HG03558 (cell line): ENCODE measurements at regions not wholly inside any gene's neighbourhood (a gene's known extent, or its start where the extent isn't known, plus 50 kb on each side); places are given as distances from the start of the nearest gene placed in this dataset.
"Not testable (repeated sequence)": the region's sequence is repeated elsewhere in the genome, so short reads cannot be mapped to it uniquely, and the experiment has no call there.

Experiments
- ATAC-seq: cut with Tn5 transposase; IDR thresholded peaks from one replicate; pipeline ENCODE4 v1.9.1; 2021; ENCODE audit warnings: moderate number of reproducible peaks; ENCODE audit not compliant: unreplicated experiment; ENCODE audit errors: extremely low read depth

GRCh38 chr5:166916021-166916420 lies 1375.4 kb upstream of the WWC1 start:
- ATAC-seq = no peak

- ATAC-seq = no peak
Measured at GRCh38 chr5:166926138-166926537, 1365.3 kb upstream of the WWC1 start.

DNA sequence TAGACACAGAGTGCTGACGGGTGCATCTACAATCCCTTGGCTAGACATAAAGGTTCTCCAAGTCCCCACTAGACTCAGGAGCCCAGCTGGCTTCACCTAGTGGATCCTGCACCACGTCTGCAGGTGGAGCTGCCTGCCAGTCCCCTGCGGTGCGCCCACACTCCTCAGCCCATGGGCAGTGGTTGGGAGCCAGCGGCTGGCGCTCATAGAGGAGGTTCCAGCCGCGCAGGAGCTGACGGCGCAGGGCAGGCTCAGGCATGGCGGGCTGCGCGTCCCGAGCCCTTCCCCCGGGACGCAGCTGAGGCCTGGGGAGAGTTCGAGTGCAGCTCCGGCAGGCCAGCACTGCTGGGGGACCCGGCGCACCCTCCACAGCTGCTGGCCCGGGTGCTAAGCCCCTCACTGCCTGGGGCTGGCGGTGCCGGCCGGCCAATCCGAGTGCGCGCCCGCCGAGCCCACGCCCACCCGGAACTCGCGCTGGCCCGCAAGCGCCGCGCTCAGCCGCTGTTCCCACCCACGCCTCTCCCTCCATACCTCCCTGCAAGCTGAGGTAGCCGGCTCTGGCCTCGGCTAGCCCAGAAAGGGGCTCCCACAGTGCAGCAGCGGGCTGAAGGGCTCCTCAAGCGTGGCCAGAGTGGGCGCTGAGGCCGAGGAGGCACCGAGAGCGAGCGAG lies 1364.5 kb upstream of the WWC1 start:
- not testable (repeated sequence) for ATAC-seq

DNA sequence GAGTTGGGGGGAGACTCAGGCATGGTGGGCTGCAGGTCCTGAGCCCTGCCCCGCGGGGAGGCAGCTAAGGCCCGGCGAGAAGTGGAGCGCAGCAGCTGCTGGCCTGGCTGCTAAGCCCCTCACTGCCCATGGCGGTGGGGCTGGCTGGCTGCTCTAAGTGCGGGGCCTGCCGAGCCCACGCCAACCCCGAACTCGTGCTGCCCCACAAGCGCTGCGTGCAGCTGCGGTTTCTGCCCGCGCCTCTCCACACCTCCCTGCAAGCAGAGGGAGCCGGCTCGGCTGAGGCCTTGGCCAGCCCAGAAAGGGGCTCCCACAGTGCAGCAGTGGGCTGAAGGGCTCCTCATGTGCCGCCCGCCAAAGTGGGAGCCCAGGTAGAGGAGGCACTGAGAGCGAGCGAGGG lies 1355.1 kb upstream of the WWC1 start:
- no peak for ATAC-seq

- ATAC-seq = no peak
Measured at GRCh38 chr5:166938071-166938470, 1353.4 kb upstream of the WWC1 start.

GRCh38 chr5:166942948-166943347 lies 1348.5 kb upstream of the WWC1 start:
- ATAC-seq = no peak

GRCh38 chr5:166947045-166947444 lies 1344.4 kb upstream of the WWC1 start:
- ATAC-seq = no peak

GRCh38 chr5:166948679-166949078 lies 1342.8 kb upstream of the WWC1 start:
- no peak for ATAC-seq

DNA sequence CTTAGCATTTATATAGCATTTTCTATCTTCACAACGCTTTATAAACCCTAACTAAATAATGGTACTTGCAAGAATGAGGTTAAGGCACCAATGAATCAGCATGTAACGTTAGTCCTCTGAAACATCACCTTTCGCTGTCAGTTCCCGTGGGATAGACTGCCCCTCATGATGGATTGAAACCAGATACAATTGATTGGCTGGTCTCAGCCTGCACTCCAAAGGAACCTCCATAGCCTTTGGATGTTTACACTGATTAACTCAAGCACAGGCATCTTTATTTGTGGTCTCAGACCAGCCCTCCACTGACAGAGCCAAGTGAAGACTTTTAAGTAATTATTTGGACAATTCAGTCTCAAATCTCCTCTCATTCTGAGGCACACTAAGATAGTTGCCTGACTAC lies 1339.4 kb upstream of the WWC1 start:
- ATAC-seq = no peak

GRCh38 chr5:166957782-166958181 lies 1333.7 kb upstream of the WWC1 start:
- no peak for ATAC-seq

- no peak for ATAC-seq
Measured at GRCh38 chr5:166959766-166960165, 1331.7 kb upstream of the WWC1 start.

DNA sequence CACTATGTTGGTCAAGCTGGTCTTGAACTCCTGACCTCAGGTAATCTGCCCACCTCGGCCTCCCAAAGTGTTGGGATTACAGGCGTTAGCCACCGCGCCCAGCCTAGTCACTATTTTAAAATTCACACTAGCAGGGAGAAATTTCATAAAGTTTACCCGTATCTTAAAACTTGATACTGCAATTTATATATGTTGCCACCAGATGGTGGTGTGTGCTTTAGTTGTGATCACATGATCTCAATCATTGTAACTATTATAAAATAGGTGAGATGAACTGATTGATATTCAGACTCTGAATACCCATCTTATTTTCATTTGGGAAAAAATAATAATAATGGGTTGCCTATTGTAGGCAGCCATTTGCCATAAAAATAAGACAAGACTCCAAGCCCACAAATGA lies 1330.4 kb upstream of the WWC1 start:
- no peak for ATAC-seq

DNA sequence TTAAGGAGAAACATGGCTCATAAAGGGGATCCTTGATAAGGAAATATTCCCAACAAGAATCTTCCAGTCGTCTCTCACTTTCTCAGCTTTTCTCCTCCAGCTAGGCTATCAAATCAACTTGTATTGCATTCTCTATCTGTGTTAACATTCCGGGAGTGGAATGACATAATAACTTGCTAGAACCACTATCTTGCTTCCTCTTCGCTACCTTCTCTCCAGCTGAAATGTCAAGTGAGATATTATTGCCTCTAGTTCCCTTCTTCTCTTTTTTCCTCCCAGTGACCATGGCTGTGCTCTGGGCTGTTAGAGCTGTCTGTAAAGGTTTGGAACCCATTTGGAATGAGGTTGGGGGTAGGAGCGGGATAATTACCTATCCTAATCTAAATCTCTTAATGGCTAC lies 1329.5 kb upstream of the WWC1 start:
- ATAC-seq = no peak

DNA sequence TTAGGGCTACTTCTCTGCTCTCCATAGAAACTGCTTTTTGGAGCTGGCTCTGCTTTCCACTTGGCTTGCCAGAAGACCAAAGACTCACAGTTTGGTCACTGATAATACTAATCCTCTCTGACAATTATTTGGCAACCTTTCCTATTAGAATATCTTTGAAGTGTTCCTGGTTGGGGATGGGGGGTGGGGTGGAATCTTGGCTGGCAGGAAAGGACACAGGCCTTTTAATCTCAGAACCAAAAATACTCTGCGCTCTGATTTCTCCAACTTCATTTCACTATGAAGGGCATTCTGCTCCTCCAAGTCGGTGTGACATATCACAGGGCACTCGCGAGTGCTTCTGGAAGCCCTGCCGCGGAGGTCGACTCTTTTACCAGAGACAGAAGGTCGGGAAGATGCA lies 1329.0 kb upstream of the WWC1 start:
- ATAC-seq = no peak

DNA sequence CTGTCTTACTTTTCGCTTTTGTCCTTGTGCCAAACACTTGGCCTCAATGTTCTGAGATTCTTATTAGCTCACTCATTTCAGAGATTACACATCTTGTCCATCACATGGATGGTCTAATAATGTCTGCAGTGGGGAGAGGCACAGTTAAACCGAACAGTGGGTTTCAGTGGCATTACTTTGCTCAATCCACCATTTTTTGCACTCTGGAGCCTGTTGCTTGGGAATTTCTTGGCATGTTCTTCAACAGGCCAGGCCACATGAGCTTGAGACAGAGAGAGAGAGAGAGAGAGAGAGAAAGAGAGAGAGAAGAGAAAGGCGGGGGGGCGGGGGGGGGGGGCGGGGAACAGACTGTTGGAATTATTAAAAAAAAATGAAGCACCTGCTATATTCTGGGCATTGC lies 1327.8 kb upstream of the WWC1 start:
- no peak for ATAC-seq

GRCh38 chr5:166977911-166978422 lies 1313.5 kb upstream of the WWC1 start:
- no peak for ATAC-seq

- no peak for ATAC-seq
Measured at GRCh38 chr5:166979307-166979895, 1312.0 kb upstream of the WWC1 start.

DNA sequence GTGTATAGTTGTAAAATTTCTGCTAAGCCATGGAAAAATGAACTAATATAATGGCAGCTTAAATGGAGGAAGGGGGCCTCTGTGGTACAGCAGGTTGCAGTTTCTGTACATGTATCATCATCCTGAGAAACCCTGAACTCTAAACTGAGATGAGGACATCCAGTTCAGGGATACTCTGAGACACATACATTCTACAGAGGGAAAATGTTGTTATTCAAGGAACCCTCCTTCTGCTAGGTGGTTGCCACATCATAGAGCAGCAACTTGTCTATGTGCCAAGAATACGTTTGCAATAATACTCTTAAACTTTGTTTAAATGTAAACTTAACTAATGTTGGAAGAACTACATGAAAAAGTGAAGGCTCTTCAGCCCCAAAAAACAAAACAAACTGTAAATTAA lies 1310.8 kb upstream of the WWC1 start:
- ATAC-seq = no peak

DNA sequence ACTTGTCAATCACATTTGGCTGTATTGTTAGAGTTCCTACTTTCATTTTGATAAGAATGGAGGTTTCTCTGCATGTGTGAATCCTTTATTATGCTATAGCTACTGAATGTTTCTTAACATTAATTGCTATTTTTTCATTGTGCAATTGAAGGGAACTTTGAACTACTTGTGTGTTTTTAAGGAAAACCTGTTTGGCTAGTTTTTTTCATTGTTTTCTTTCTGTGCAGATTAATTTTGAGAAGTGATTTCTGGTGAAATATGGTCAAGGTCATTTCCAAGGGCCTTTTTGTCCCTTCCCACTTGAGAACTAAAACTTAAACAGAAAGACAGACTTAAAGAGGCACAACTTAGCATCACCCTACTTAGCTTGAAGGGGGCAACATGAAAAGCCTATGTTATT lies 1309.2 kb upstream of the WWC1 start:
- no peak for ATAC-seq

DNA sequence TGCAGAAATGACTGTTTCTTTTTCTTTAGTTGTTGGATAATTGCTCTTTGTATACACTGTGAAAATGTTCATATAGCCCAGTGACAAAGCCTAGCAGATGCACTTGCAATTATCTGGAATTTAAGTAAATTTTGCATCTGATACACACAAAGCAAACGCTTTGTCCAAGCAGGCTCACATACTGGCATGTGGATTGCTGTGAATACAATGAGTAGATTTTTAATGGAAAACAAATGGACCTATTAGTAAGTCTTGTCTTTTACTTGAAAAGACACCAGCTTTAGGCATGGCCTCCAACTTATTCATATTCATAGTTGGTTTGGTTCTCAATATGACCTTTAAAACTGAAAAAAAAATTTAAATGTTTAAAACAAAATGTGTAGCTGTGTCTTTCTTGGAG lies 1299.8 kb upstream of the WWC1 start:
- no peak for ATAC-seq

DNA sequence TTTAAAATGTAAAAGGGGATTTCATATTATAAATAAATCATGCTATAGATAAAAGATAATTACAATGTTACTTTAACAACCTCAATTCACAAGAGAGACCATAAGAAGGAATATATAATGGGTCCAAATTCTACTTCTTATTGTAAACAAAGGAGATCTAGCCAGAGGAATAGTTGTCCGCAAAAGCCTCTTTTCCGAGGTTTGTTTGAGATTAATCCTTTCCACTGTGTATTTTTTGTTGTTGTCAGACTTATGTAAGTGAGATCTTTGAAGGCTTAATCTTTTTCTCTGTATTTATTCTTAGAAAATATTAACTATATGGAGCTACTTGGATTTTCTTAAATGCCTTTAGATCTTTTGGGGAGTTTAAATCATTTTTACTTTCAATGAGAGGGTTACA lies 1299.3 kb upstream of the WWC1 start:
- ATAC-seq = no peak
